HUES64 (cell line): ENCODE measurements at regions not wholly inside any gene's neighbourhood (a gene's known extent, or its start where the extent isn't known, plus 50 kb on each side); places are given as distances from the start of the nearest gene placed in this dataset.

Experiments used
- H3K27ac ChIP-seq: 2 replicates; pipeline ENCODE4 v1.7.0; 2013; ENCODE audit warnings: low read depth, low read length, inconsistent platforms
- H3K27me3 ChIP-seq: 2 replicates; pipeline ENCODE4 v1.6.1; 2013; ENCODE audit warnings: mild to moderate bottlenecking, low read length; ENCODE audit not compliant: insufficient read depth
- H3K36me3 ChIP-seq: 2 replicates; pipeline ENCODE4 v1.6.1; 2013; ENCODE audit warnings: mild to moderate bottlenecking, low read length; ENCODE audit not compliant: insufficient read depth
- H3K4me1 ChIP-seq: 2 replicates; pipeline ENCODE4 v1.6.1; 2013; ENCODE audit warnings: mild to moderate bottlenecking, low read length, moderate library complexity; ENCODE audit not compliant: insufficient read depth
- H3K4me3 ChIP-seq: 2 replicates; pipeline ENCODE4 v1.5.1; 2013; ENCODE audit warnings: mild to moderate bottlenecking, low read length, moderate library complexity
- H3K9ac ChIP-seq: 2 replicates; pipeline ENCODE4 v1.6.1; 2013; ENCODE audit warnings: mild to moderate bottlenecking, low read depth, low read length
- H3K9me3 ChIP-seq: 2 replicates; pipeline ENCODE4 v1.6.1; 2013; ENCODE audit warnings: low read depth, low read length; ENCODE audit not compliant: insufficient read depth
- WGBS: fragments of 150-250, 120-280 bp; methylation state at CpG from one replicate; pipeline ENCODE4 v1.1.7; 2013; ENCODE audit warnings: missing lambda C conversion rate; 5-methylcytosine and 5-hydroxymethylcytosine counted together

GRCh38 chr19:30316000-30316491 is 56.1 kb upstream of the ZNF536 start:
- no peak overlapping the region for H3K4me3 ChIP-seq
- 98% methylated on average over 3 of the region's 4 CpGs for WGBS
- no peaks in the 10 kb centered on the region for H3K36me3 ChIP-seq
- no peaks in the 10 kb centered on the region for H3K4me1 ChIP-seq
- no peak overlapping the region for H3K9ac ChIP-seq
- no peak overlapping the region for H3K27ac ChIP-seq
- H3K9me3 ChIP-seq, result peaks cover 6% of the 10 kb centered on the region; the same call in 1 of the 2 replicates
- H3K27me3 ChIP-seq, result no peaks in the 10 kb centered on the region

GRCh38 chr19:30316560-30317106 is 55.6 kb upstream of the ZNF536 start:
- WGBS, result 92% methylated on average over 6 of the region's 6 CpGs
- Histone ChIP-seq H3K9me3 (peaks cover 6% of the 10 kb centered on the region; the same call in 1 of the 2 replicates), H3K4me3 (no peak overlapping the region), H3K27me3 (no peaks in the 10 kb centered on the region), H3K27ac (no peak overlapping the region), H3K36me3 (no peaks in the 10 kb centered on the region), H3K4me1 (no peaks in the 10 kb centered on the region), H3K9ac (no peak overlapping the region)

GRCh38 chr19:30317403-30317802 is 54.8 kb upstream of the ZNF536 start:
- Histone ChIP-seq H3K9ac (no peak overlapping the region), H3K4me3 (no peak overlapping the region), H3K4me1 (no peaks in the 10 kb centered on the region), H3K27ac (no peak overlapping the region), H3K36me3 (no peaks in the 10 kb centered on the region), H3K9me3 (peaks cover 6% of the 10 kb centered on the region; the same call in 1 of the 2 replicates), H3K27me3 (no peaks in the 10 kb centered on the region)
- 93% methylated on average over 7 of the region's 7 CpGs for WGBS

GRCh38 chr19:30318261-30318660 is 53.9 kb upstream of the ZNF536 start:
- no peaks in the 10 kb centered on the region for H3K36me3 ChIP-seq
- H3K27ac ChIP-seq, result no peak overlapping the region
- no peaks in the 10 kb centered on the region for H3K27me3 ChIP-seq
- 89% methylated on average over 5 of the region's 5 CpGs for WGBS
- peaks cover 6% of the 10 kb centered on the region; the same call in 1 of the 2 replicates for H3K9me3 ChIP-seq
- no peak overlapping the region for H3K9ac ChIP-seq
- H3K4me3 ChIP-seq, result no peak overlapping the region
- no peaks in the 10 kb centered on the region for H3K4me1 ChIP-seq

GRCh38 chr19:30318936-30319335 is 53.2 kb upstream of the ZNF536 start:
- 93% methylated on average over 11 of the region's 11 CpGs for WGBS
- H3K27me3 ChIP-seq, result no peaks in the 10 kb centered on the region
- no peak overlapping the region for H3K27ac ChIP-seq
- H3K36me3 ChIP-seq, result no peaks in the 10 kb centered on the region
- peaks cover 6% of the 10 kb centered on the region; the same call in 1 of the 2 replicates for H3K9me3 ChIP-seq
- no peak overlapping the region for H3K4me3 ChIP-seq
- no peak overlapping the region for H3K9ac ChIP-seq
- H3K4me1 ChIP-seq, result no peaks in the 10 kb centered on the region

GRCh38 chr19:30319411-30319810 is 52.8 kb upstream of the ZNF536 start:
- Histone ChIP-seq H3K9me3 (peaks cover 6% of the 10 kb centered on the region; the same call in 1 of the 2 replicates), H3K9ac (no peak overlapping the region), H3K27ac (no peak overlapping the region), H3K27me3 (no peaks in the 10 kb centered on the region), H3K4me3 (no peak overlapping the region), H3K36me3 (no peaks in the 10 kb centered on the region), H3K4me1 (no peaks in the 10 kb centered on the region)
- 94% methylated on average over 1 of the region's 2 CpGs for WGBS

- Histone ChIP-seq H3K4me3 (no peak overlapping the region), H3K4me1 (no peaks in the 10 kb centered on the region), H3K27ac (no peak overlapping the region), H3K27me3 (no peaks in the 10 kb centered on the region), H3K36me3 (no peaks in the 10 kb centered on the region), H3K9me3 (peaks cover 6% of the 10 kb centered on the region; the same call in 1 of the 2 replicates), H3K9ac (no peak overlapping the region)
These were observed 52.3 kb upstream of the ZNF536 start for GRCh38 chr19:30319876-30320275.

GRCh38 chr19:30320466-30320865 is 51.7 kb upstream of the ZNF536 start:
- Histone ChIP-seq H3K27ac (no peak overlapping the region), H3K4me3 (no peak overlapping the region), H3K36me3 (no peaks in the 10 kb centered on the region), H3K9me3 (peaks cover 6% of the 10 kb centered on the region; the same call in 1 of the 2 replicates), H3K27me3 (no peaks in the 10 kb centered on the region), H3K9ac (no peak overlapping the region), H3K4me1 (no peaks in the 10 kb centered on the region)
- 93% methylated on average over 14 of the region's 15 CpGs for WGBS

GRCh38 chr19:30320916-30321315 is 51.3 kb upstream of the ZNF536 start:
- Histone ChIP-seq H3K9me3 (peaks cover 3% of the 10 kb centered on the region; the same call in 1 of the 2 replicates), H3K4me3 (no peak overlapping the region), H3K36me3 (no peaks in the 10 kb centered on the region), H3K27me3 (no peaks in the 10 kb centered on the region), H3K9ac (no peak overlapping the region), H3K27ac (no peak overlapping the region), H3K4me1 (no peaks in the 10 kb centered on the region)
- WGBS, result 92% methylated on average over 10 of the region's 11 CpGs
